ENCODE measurements at regions not wholly inside any gene's neighbourhood (a gene's known extent, or its start where the extent isn't known, plus 50 kb on each side); places are given as distances from the start of the nearest gene placed in this dataset.

DNA sequence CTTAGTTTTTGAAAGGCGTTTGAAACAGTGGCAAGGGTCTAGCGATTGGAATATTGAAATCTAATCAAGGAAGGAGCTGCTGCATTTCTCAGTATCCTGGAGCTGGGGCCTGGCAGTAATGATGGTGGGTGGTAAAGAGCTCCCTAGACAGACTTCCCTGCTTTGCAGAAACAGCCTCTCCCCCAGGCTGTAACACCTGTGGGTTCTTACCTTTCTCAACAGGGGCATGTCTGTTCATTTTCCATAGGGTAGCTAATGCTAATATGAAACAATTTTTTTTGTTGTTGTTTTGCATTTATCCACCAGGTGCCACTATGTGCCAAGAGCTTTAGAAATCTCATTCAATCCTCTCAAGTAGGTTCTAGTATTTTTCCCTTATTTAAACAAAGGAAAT is 345.5 kb downstream of the REEP3 start:
- TF ChIP-seq, protein P1, sequence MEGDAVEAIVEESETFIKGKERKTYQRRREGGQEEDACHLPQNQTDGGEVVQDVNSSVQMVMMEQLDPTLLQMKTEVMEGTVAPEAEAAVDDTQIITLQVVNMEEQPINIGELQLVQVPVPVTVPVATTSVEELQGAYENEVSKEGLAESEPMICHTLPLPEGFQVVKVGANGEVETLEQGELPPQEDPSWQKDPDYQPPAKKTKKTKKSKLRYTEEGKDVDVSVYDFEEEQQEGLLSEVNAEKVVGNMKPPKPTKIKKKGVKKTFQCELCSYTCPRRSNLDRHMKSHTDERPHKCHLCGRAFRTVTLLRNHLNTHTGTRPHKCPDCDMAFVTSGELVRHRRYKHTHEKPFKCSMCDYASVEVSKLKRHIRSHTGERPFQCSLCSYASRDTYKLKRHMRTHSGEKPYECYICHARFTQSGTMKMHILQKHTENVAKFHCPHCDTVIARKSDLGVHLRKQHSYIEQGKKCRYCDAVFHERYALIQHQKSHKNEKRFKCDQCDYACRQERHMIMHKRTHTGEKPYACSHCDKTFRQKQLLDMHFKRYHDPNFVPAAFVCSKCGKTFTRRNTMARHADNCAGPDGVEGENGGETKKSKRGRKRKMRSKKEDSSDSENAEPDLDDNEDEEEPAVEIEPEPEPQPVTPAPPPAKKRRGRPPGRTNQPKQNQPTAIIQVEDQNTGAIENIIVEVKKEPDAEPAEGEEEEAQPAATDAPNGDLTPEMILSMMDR (conservative IDR thresholded peaks at IDR 0.05; ENCODE audit: low read depth, low read length) = peak; percentile 43
- TF ChIP-seq EZH2 (IDR thresholded peaks at IDR 0.05; ENCODE audit: borderline replicate concordance, low read depth, low read length, poor library complexity, severe bottlenecking) = no peak

Measured in A673 (cell line).